GM12878 (cell line): ENCODE measurements at regions not wholly inside any gene's neighbourhood (a gene's known extent, or its start where the extent isn't known, plus 50 kb on each side); places are given as distances from the start of the nearest gene placed in this dataset.

ENCODE experiments used
- CREM ChIP-seq: IDR thresholded peaks from 2 replicates; pipeline ENCODE4 v1.6.1; 2014; ENCODE audit warnings: antibody characterized with exemption, low read depth
- RCOR1 ChIP-seq: conservative IDR thresholded peaks from 2 replicates; pipeline ENCODE4 v1.6.1; 2012; ENCODE audit warnings: low read depth, low read length, improper control_type of control experiment
- TF ChIP-seq, protein P1 (sequence below): IDR thresholded peaks from 2 replicates; pipeline ENCODE4 v1.6.1; 2011; ENCODE audit warnings: low read depth, mild to moderate bottlenecking, low read length, moderate library complexity, borderline replicate concordance; ENCODE audit errors: extremely low read depth

DNA sequence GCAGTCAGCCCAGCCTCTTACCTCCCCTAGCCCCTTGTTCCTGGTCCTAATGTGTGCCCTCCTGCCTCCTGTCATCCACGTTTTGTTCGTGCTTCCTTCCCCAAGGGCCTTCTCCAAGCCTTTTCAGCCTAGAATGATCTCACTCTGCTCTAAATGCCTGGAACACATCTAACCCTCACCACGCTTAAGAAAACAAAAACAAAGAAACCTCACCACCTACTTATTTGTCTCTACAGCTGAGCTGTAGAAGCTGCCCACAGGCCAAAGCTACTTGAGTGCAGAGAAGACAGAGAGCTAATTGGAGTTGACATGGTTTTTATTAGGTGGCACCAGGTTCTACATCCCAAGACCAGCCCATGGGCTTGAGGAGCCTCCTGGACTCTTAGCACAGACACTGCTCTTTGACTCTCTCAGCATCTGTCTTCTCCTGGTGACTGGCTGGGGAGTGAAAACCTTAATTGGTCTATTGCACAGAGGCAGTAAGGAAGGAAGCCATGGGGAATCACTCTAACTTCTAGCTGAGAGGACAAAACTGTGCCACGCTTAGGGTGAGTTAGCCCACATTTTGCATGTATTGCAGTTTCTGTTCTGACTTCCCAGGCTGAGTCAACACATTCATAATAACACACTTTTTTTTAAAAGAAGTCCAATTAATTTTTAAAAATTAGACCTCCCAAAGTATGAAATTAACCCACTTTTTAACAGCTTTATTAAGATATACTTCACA, 52.3 kb upstream of the PDK3 start (continued):
- TF ChIP-seq, protein P1, sequence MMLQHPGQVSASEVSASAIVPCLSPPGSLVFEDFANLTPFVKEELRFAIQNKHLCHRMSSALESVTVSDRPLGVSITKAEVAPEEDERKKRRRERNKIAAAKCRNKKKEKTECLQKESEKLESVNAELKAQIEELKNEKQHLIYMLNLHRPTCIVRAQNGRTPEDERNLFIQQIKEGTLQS, result no peak
- no peak for TF ChIP-seq CREM
- TF ChIP-seq RCOR1, result no peak
